Stimulated activated naive B cell treated with anti-CD40 and anti-IgM and Interleukin-4, amounts not matched to agents 10 μg/mL and 1 μg/mL and 100 μg/mL, for 72 hours (primary cell): ENCODE measurements at regions not wholly inside any gene's neighbourhood (a gene's known extent, or its start where the extent isn't known, plus 50 kb on each side); places are given as distances from the start of the nearest gene placed in this dataset.

Experiments used
- ATAC-seq, 2 donors: fragments of 150-1000 bp; cut with Tn5 transposase; replicated peaks; 2 replicates each; pipeline ENCODE4 v1.10.0; 2021; ENCODE audit warnings: moderate library complexity in 1 of 2
- DNase-seq: peaks from one replicate; pipeline ENCODE4 v3.0.0; 2021
- H3K27ac Mint-ChIP-seq: one replicate; pipeline ENCODE4 v1.8.0; 2022; ENCODE audit warnings: mild to moderate bottlenecking, mixed read lengths
- H3K27me3 Mint-ChIP-seq, 2 donors: one replicate each; pipeline ENCODE4 v1.8.0; 2022; ENCODE audit warnings: mixed read lengths in 2 of 2
- H3K36me3 Mint-ChIP-seq, 2 donors: one replicate each; pipeline ENCODE4 v1.8.0; 2022; ENCODE audit warnings: mixed read lengths in 2 of 2, mild to moderate bottlenecking in 1 of 2
- H3K4me1 Mint-ChIP-seq, 2 donors: one replicate each; pipeline ENCODE4 v1.8.0; 2022; ENCODE audit warnings: mixed read lengths in 2 of 2, mild to moderate bottlenecking in 1 of 2
- H3K4me3 Mint-ChIP-seq, 2 donors: one replicate each; pipeline ENCODE4 v1.8.0; 2022; ENCODE audit warnings: mild to moderate bottlenecking in 2 of 2, mixed read lengths in 2 of 2, moderate library complexity in 1 of 2
- H3K9me3 Mint-ChIP-seq, 2 donors: one replicate each; pipeline ENCODE4 v1.8.0; 2022; ENCODE audit warnings: mixed read lengths in 2 of 2, mild to moderate bottlenecking in 1 of 2

DNA sequence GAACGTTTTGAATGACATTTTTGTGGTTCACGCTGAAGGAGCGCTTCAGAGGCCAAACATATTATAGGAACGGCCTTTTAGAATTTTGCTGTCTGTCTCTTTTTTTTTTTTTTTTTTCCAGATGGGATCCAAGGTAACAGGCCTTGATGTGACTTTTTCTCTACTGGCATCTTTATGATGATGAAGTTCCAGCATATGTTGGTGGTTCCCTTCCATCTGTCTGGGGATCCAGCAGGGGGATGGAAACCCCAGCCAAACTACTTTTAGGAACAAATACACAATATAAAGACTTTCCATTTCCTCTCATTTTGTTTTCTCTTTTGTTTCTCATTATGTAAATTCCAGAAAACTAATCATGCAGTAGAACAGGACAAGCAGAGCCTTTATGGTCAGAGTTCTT is 239.3 kb upstream of the PRICKLE1 start:
- Mint-ChIP-seq H3K27ac (no peak overlapping the region), H3K4me1 (no peaks in the 10 kb centered on the region), H3K9me3 (peaks cover 0 to 1% of the 10 kb centered on the region in 2 donors), H3K27me3 (no peaks in the 10 kb centered on the region), H3K36me3 (no peaks in the 10 kb centered on the region), H3K4me3 (no peak overlapping the region)
- ATAC-seq (no peak), DNase-seq (no peak)

DNA sequence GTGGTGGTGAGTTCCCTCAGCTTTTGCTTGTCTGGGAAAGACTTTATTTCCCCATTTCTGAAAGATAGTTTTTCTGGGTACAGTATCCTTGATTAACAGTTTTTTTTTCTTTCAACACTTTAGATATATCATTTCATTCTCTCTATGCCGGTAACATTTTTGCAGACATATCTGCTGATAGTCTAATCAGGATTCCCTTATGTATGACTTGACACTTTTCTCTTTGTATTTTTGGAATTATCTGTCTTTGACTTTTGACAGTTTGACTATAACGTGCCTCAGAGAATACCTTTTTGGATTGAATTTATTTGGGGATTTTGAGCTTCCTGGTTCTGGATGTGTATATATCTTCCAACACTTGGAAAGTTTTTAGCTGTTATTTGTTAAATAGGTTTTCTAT is 234.8 kb upstream of the PRICKLE1 start:
- Mint-ChIP-seq H3K4me1 (no peaks in the 10 kb centered on the region), H3K4me3 (no peak overlapping the region), H3K36me3 (no peaks in the 10 kb centered on the region), H3K9me3 (peaks cover 0 to 3% of the 10 kb centered on the region in 2 donors), H3K27me3 (peaks cover 0 to 8% of the 10 kb centered on the region in 2 donors), H3K27ac (no peak overlapping the region)
- DNase-seq (no peak), ATAC-seq (no peak)

DNA sequence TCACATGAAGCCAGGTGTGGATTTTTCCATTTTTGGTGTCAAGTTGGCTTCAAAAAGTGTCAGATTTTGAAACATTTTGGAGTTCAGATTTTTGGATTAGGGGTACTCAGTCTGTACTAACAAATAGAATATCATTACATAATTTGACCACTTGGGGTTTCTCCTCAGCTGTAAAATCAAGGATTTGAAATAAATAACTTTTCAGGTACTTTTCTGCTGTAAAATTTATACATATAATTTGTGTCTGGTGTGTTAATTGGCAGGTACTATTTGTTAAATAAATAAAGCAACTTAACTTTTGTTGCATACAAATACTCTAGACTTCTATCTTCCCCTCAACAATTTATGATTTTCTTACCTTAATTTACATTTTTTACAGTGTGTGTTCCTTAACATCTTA is 234.1 kb upstream of the PRICKLE1 start:
- H3K27me3 Mint-ChIP-seq = peaks cover 0 to 8% of the 10 kb centered on the region in 2 donors
- H3K27ac Mint-ChIP-seq = no peak overlapping the region
- H3K9me3 Mint-ChIP-seq = peaks cover 0 to 3% of the 10 kb centered on the region in 2 donors
- ATAC-seq (no peak), DNase-seq (no peak)
- H3K4me1 Mint-ChIP-seq = no peaks in the 10 kb centered on the region
- no peak overlapping the region for H3K4me3 Mint-ChIP-seq
- H3K36me3 Mint-ChIP-seq = no peaks in the 10 kb centered on the region

DNA sequence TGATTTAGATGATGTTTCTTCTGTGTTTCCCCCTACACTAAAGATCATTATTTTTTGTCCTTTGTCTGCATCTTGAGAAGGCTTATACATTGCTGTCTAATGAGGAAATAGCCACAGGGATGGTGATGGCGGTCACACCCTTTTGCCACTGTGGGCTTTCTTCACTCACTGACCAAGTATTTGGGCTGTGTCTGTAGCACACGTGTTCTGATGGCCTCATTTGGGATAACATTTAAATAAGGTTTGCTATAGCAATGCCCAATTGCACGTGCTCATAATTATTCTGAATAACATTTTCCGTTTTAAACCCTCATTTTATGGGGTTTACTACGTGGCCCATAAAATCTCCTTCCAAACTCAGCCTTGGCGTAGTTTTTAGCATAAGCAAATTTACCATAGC is 230.3 kb upstream of the PRICKLE1 start:
- ATAC-seq (no peak), DNase-seq (no peak)
- no peaks in the 10 kb centered on the region for H3K4me1 Mint-ChIP-seq
- H3K36me3 Mint-ChIP-seq = no peaks in the 10 kb centered on the region
- H3K27ac Mint-ChIP-seq = no peak overlapping the region
- peaks cover 0 to 7% of the 10 kb centered on the region in 2 donors for H3K9me3 Mint-ChIP-seq
- peaks cover 0 to 8% of the 10 kb centered on the region in 2 donors for H3K27me3 Mint-ChIP-seq
- H3K4me3 Mint-ChIP-seq = no peak overlapping the region

DNA sequence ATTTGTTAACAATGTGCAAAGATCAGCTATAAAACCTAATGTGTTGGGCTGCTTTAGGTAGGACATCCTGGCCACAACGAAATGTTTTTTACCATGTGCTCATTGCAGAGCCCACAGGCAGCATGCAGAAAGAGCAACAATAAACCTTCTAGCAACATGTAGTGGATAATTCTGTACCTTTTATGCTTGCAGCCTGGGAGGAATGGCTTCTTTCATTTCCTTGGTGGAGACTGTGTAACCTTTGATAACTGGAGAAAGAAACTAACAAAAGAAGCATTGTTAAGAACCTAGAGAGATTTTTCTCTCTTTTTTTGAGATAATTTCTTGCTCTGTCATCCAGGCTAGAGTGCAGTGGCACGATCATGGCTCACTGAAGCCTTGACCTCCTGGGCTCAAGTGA is 225.5 kb upstream of the PRICKLE1 start:
- Mint-ChIP-seq H3K4me3 (no peak overlapping the region), H3K36me3 (no peaks in the 10 kb centered on the region), H3K9me3 (peaks cover 0 to 3% of the 10 kb centered on the region in 2 donors), H3K27me3 (no peaks in the 10 kb centered on the region), H3K4me1 (no peaks in the 10 kb centered on the region), H3K27ac (no peak overlapping the region)
- ATAC-seq (no peak), DNase-seq (no peak)

DNA sequence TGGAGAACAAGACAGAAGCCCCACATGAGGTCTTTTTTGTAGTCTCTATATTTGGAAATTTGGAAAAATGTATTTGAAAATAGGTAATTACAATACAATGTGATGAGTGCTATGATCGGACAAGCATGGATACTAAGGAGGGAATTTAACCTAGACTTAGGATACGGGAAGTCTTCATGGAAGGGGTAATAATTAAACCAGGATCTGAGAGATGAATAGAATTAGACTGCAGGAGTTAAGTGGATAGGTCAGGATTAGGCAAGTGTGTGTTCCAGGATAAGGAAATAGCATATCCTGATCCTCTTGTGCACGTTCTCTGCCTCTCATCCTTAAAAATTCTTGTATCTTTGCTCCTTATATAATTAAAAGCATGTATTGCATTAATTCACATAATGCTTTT is 223.3 kb upstream of the PRICKLE1 start:
- H3K9me3 Mint-ChIP-seq = no peaks in the 10 kb centered on the region
- DNase-seq (no peak), ATAC-seq (no peak)
- H3K27ac Mint-ChIP-seq = no peak overlapping the region
- no peaks in the 10 kb centered on the region for H3K27me3 Mint-ChIP-seq
- H3K4me1 Mint-ChIP-seq = no peaks in the 10 kb centered on the region
- no peaks in the 10 kb centered on the region for H3K36me3 Mint-ChIP-seq
- H3K4me3 Mint-ChIP-seq = no peak overlapping the region

DNA sequence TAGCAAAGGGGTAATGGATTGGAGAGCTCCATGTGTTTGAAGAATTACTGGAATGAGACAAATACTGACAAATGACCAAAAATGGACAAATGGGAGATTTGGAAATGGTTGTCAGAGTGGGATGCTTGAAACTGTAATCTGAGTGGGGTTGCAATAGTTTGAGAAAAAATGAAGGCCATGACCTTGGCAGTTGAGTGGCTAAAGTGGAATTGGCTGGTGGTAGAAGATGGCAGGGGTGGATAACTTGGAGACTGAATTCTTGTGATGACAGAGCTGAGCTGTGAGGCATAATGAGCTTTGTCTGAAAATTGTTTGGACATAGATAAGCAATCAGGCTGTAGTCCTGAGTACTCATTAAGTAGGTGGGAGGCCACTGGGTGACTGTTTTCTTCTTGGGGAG is 222.5 kb upstream of the PRICKLE1 start:
- H3K9me3 Mint-ChIP-seq = no peaks in the 10 kb centered on the region
- no peak for ATAC-seq
- H3K36me3 Mint-ChIP-seq = no peaks in the 10 kb centered on the region
- H3K4me3 Mint-ChIP-seq = no peak overlapping the region
- DNase-seq = no peak
- no peaks in the 10 kb centered on the region for H3K4me1 Mint-ChIP-seq
- H3K27ac Mint-ChIP-seq = no peak overlapping the region
- H3K27me3 Mint-ChIP-seq = no peaks in the 10 kb centered on the region

DNA sequence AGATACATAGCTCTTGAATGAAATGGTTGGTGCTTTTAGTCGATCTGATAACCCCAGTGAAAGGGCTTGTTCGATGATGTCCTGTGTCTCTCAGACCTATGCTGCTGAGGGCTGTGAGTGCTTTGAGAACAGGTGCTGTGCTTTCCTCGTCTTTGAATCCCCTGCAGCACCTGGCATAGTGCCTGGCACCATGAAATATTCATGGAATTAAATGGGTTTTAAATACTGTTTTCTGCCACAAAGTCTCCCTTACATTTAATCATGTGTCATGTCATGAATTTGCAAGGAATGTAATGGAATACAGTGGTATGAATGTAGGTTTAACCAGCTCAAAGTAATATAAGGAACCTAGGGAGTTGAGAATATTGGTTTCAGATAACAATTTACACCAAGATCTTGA is 220.5 kb upstream of the PRICKLE1 start:
- H3K36me3 Mint-ChIP-seq = no peaks in the 10 kb centered on the region
- no peak overlapping the region for H3K27ac Mint-ChIP-seq
- no peaks in the 10 kb centered on the region for H3K27me3 Mint-ChIP-seq
- no peak for DNase-seq
- no peak for ATAC-seq
- no peaks in the 10 kb centered on the region for H3K9me3 Mint-ChIP-seq
- no peak overlapping the region for H3K4me3 Mint-ChIP-seq
- no peaks in the 10 kb centered on the region for H3K4me1 Mint-ChIP-seq

DNA sequence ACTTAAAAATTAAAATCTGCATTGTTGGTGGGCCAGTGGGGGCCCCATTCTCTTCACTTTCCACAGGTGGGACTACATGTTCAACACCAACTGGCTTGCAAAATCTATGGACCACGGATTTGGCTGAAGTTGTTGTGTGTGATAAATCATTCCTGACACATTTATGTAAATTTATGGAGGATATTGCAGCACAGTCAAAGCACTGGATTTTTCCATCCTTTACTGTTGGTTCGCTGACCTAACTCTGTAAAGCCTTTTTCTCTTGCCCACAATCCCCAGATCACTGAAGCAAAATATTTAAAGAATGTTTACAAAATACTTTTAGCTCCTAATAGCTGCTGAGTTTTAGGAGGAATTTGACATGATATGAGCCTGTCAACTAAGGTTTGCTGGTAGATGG is 219.7 kb upstream of the PRICKLE1 start:
- H3K27ac Mint-ChIP-seq = no peak overlapping the region
- H3K4me1 Mint-ChIP-seq = no peaks in the 10 kb centered on the region
- ATAC-seq = no peak
- no peaks in the 10 kb centered on the region for H3K9me3 Mint-ChIP-seq
- H3K27me3 Mint-ChIP-seq = no peaks in the 10 kb centered on the region
- H3K36me3 Mint-ChIP-seq = no peaks in the 10 kb centered on the region
- H3K4me3 Mint-ChIP-seq = no peak overlapping the region
- no peak for DNase-seq

DNA sequence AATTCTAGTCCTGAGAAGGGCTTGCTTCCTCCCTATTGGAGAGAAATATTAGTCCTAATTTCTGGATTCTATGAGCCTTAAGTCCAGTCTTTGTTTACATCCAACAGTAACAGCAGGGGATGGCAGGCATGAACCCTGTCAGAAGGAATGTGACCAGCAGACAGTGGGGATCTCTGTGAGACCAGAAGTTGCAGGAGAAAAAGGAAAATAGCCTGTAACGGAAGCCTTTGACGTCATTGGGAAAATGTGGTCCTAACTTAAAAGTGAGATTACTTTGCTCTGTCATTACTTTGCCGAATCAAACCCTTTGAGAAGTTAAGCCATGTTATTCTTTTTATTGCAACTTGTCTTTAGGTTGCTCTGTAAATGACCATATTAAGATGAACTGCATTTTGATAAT is 218.2 kb upstream of the PRICKLE1 start:
- Mint-ChIP-seq H3K27me3 (no peaks in the 10 kb centered on the region), H3K4me3 (no peak overlapping the region), H3K36me3 (no peaks in the 10 kb centered on the region), H3K4me1 (no peaks in the 10 kb centered on the region), H3K9me3 (no peaks in the 10 kb centered on the region), H3K27ac (no peak overlapping the region)
- no peak for ATAC-seq
- DNase-seq = no peak

DNA sequence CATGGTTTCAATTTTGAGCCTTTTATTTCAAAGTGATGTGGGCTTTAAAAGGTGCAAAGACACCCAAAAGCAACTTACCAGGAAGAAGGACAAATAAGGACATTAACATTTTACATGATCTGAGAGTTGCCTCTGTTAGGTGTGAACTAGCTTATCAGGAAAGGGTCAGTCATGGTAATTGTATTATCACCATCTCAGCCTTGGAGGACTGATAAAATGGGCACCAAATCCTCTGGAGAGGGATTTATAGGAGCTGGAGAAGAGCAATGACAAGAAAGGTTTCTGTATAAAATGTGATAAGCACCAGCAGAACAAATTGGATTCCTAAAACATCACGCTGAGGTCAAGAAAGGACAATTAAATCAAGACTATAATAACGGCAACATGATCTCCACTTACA is 217.7 kb upstream of the PRICKLE1 start:
- ATAC-seq = no peak

DNA sequence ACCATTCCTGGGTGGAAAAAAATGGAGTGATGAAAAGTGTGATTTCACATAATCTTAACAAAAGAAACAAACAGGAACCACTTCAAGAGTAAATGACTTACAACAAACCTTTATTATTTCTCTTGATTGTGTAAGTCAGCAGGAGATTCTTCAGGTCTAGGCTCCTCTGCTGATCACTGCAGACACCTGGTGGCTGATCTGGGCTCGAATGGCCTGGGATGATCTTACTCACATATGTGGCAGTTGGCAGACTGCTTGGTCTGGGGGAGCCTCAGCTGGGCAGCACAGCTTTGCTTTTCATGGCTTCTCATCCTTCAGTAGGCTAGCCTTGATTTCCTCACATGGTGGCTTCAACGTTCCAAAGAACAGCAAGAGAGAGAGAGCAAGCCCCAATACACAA is 215.4 kb upstream of the PRICKLE1 start:
- no peak for DNase-seq
- no peak overlapping the region for H3K4me3 Mint-ChIP-seq
- H3K36me3 Mint-ChIP-seq = no peaks in the 10 kb centered on the region
- H3K9me3 Mint-ChIP-seq = no peaks in the 10 kb centered on the region
- no peaks in the 10 kb centered on the region for H3K4me1 Mint-ChIP-seq
- no peak for ATAC-seq
- H3K27me3 Mint-ChIP-seq = no peaks in the 10 kb centered on the region
- no peak overlapping the region for H3K27ac Mint-ChIP-seq

More for the DNA sequence above, 217.7 kb upstream of the PRICKLE1 start:
- Mint-ChIP-seq H3K4me3 (no peak overlapping the region), H3K4me1 (no peaks in the 10 kb centered on the region), H3K36me3 (no peaks in the 10 kb centered on the region), H3K27ac (no peak overlapping the region), H3K9me3 (no peaks in the 10 kb centered on the region), H3K27me3 (no peaks in the 10 kb centered on the region)
- no peak for DNase-seq

DNA sequence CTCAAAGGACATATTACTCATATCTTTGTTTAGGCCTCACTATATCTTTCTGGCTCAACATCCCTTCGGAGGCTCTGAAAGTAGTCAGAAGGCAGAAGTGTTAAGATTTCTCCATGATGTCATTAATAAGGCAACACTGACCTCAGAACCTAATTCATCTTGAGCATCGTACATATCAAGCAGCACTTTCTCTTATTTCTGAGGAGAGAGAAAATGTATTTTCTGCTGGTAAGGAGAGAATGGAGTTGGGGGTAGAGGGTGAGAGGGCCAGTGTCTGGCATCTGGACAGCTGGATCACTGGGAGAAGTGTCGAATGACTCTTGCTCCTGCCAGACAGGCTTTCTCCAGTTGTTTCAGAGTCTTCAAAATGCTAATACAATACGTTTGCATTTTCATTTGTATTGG is 213.2 kb upstream of the PRICKLE1 start:
- DNase-seq (no peak), ATAC-seq (no peak)
- no peaks in the 10 kb centered on the region for H3K36me3 Mint-ChIP-seq
- no peaks in the 10 kb centered on the region for H3K27me3 Mint-ChIP-seq
- no peak overlapping the region for H3K4me3 Mint-ChIP-seq
- no peaks in the 10 kb centered on the region for H3K4me1 Mint-ChIP-seq
- no peak overlapping the region for H3K27ac Mint-ChIP-seq
- no peaks in the 10 kb centered on the region for H3K9me3 Mint-ChIP-seq

DNA sequence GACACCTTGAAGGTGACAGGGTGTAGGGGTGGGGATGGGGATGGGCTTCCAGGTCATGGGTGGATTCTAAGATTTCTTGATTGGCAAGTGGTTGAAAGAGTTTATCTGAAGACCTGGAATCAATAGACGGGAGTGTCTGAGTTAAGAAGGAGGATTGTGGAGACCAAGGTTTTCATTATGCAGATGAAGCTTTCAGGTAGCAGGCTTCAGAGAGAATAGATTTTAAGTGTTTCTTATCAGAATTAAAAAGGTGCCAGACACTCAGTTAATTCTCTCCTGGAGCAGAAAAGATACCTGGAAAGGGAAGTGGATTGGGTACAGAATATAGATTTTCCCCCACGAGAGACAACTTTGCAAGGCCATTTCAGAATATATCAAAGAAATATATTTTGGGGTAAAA is 211.7 kb upstream of the PRICKLE1 start:
- Mint-ChIP-seq H3K36me3 (no peaks in the 10 kb centered on the region), H3K27me3 (no peaks in the 10 kb centered on the region), H3K27ac (no peak overlapping the region), H3K4me1 (no peaks in the 10 kb centered on the region), H3K9me3 (no peaks in the 10 kb centered on the region), H3K4me3 (no peak overlapping the region)
- no peak for ATAC-seq
- DNase-seq = no peak

DNA sequence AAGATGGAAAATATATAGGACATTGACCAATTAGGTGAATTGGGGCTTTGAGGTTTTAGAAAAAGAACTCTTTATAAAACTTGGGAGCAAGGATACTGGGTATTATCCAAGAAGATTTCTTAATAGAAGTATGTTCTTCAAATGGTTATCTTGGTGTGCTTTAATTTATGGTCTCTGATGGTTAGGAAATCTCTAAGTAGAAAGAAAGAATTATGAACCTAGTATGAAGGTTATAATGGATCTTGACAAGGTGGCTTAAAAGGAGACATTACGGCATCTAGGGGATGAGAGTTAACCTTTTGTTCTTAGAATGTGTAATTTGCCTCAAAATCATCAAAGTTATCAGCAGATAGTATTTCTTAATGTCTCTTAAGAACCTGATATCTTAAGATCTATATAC is 210.4 kb upstream of the PRICKLE1 start:
- Mint-ChIP-seq H3K9me3 (no peaks in the 10 kb centered on the region), H3K4me1 (no peaks in the 10 kb centered on the region), H3K27me3 (no peaks in the 10 kb centered on the region), H3K27ac (no peak overlapping the region), H3K4me3 (no peak overlapping the region), H3K36me3 (no peaks in the 10 kb centered on the region)
- no peak for DNase-seq
- no peak for ATAC-seq

DNA sequence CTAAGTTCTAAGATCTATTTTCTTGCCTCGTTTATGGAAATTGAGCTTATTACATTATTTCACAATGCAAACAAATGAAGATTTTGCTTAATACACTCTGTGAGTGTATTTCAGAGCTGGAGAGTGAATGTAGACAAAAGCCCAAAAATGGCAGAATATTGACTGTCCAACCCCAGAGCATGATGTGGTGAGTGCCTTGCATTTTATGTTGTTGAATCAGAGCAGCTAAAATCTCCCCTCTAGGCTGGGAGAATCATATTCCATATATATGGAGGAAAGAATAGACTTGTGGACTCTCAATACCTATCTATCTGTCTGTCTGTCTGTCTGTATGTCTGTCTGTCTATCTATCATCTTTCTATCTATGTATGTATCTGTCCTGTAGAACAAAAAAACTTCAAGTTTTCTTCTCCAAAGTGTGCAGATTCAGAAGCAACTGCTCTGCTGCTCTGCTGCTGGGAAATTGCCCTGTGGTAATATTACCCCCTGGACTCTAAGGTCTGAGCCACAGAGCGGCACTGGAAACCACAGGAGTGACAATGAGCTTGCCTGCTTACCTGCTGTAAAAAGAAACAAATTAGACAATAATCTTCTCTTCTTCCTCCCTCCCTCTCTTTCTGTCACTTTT is 209.4 kb upstream of the PRICKLE1 start:
- Mint-ChIP-seq H3K9me3 (no peaks in the 10 kb centered on the region), H3K4me3 (no peak overlapping the region), H3K36me3 (no peaks in the 10 kb centered on the region), H3K27ac (no peak overlapping the region), H3K4me1 (no peaks in the 10 kb centered on the region), H3K27me3 (no peaks in the 10 kb centered on the region)
- no peak for DNase-seq
- ATAC-seq = no peak
